ENCODE measurements at regions not wholly inside any gene's neighbourhood (a gene's known extent, or its start where the extent isn't known, plus 50 kb on each side); places are given as distances from the start of the nearest gene placed in this dataset.

- TF ChIP-seq EZH2 (IDR thresholded peaks at IDR 0.05; ENCODE audit: low read depth) (no peak), CTCF (conservative IDR thresholded peaks at IDR 0.05) (no peak)
Measured at GRCh38 chr3:194972641-194973040, 287.0 kb downstream of the FAM43A start.
